IPS DF 6.9 (cell line): ENCODE measurements at regions not wholly inside any gene's neighbourhood (a gene's known extent, or its start where the extent isn't known, plus 50 kb on each side); places are given as distances from the start of the nearest gene placed in this dataset.

ENCODE experiments used
- DNase-seq: peaks from one replicate; pipeline ENCODE4 v3.0.0-alpha.2; 2013; ENCODE audit warnings: low read depth, low spot score
- H3K27ac ChIP-seq: one replicate; pipeline ENCODE4 v1.5.1; 2013; ENCODE audit warnings: low read length, control low read depth
- H3K27me3 ChIP-seq: 2 replicates; pipeline ENCODE4 v1.6.1; 2013; ENCODE audit warnings: mild to moderate bottlenecking, low read length; ENCODE audit not compliant: control insufficient read depth, insufficient read depth
- H3K36me3 ChIP-seq: 2 replicates; pipeline ENCODE4 v1.6.1; 2013; ENCODE audit warnings: low read length; ENCODE audit not compliant: control insufficient read depth, insufficient read depth
- H3K4me1 ChIP-seq: 2 replicates; pipeline ENCODE4 v1.6.1; 2013; ENCODE audit warnings: low read length; ENCODE audit not compliant: control insufficient read depth, insufficient read depth
- H3K4me3 ChIP-seq: 2 replicates; pipeline ENCODE4 v1.5.1; 2013; ENCODE audit warnings: mild to moderate bottlenecking, low read length
- H3K9me3 ChIP-seq: 2 replicates; pipeline ENCODE4 v1.6.1; 2013; ENCODE audit warnings: low read length, inconsistent platforms; ENCODE audit not compliant: control insufficient read depth, insufficient read depth
- WGBS: extraction: QIAGEN DNeasy Blood & Tissue Kit; methylation state at CpG from one replicate; pipeline ENCODE4 v1.1.7; 2013; ENCODE audit warnings: mixed read lengths, missing lambda C conversion rate; ENCODE audit not compliant: insufficient read length, insufficient coverage; 5-methylcytosine and 5-hydroxymethylcytosine counted together

DNA sequence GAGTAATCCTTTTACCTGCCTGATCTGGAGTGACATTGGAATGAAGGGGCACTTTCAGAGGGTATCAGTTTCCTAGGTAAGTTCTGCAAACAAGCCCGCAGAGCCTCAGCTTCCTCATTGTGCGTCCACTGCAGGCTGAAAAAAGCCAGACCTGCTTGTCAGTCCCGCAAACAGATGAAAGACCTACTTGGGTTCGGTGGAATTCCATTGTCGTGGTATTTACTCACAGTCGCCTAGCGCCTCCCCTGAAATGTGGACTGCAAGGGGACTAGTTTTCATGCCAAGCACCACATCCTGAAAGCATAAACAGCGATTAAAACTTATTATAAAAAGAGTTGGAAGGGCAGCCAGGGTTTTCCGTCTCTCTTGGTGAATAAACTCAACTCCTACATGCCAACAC lies 121.5 kb downstream of the PAX1 start:
- H3K27me3 ChIP-seq: no peaks in the 10 kb centered on the region
- DNase-seq: no peak
- H3K9me3 ChIP-seq: no peaks in the 10 kb centered on the region
- no peaks in the 10 kb centered on the region for H3K36me3 ChIP-seq
- WGBS: no CpG with 5 or more reads among the region's 9 CpGs
- peaks cover 3% of the 10 kb centered on the region; the same call in 1 of the 2 replicates for H3K4me1 ChIP-seq
- no peak overlapping the region for H3K27ac ChIP-seq
- no peak overlapping the region for H3K4me3 ChIP-seq

DNA sequence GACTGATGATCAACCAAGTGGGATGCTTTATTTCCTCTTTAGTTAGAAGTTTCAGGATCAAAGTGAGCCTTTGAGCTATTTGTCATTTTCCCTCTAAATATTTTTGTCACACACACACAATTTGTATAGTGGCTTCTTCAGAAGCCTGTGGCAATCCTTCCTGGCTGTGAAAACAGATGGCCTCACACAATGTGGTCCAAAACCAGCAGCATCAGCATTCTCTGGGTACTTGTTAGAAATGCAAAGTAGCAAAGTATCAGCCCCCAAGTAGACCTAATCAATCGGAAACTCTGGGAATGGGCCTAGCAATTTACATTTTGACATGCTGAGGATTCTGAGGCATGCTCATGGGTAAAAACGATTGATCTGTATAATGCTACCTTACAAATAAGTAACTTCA lies 115.9 kb downstream of the PAX1 start:
- Histone ChIP-seq H3K36me3 (no peaks in the 10 kb centered on the region), H3K4me1 (no peaks in the 10 kb centered on the region), H3K27me3 (no peaks in the 10 kb centered on the region), H3K27ac (no peak overlapping the region), H3K9me3 (no peaks in the 10 kb centered on the region), H3K4me3 (no peak overlapping the region)
- no CpG with 5 or more reads among the region's 2 CpGs for WGBS
- DNase-seq: no peak

DNA sequence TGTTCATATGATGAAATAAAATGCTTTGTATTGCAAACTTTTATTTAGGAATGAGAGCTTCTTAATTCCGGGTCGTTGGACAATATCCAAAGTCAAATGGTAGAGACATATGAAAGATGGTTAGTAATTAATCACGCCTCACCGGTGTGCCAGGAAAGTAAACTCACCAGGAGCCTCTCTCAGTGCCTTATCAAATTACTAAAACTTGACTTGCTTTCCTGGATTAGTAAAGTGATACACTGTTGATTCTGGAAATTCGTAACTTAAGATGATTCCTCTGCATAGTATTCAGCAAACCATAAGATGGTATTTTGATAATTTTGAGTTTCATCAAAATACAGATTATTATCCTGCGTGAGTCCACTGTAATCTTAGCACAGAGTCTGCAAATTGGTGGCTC lies 115.2 kb downstream of the PAX1 start:
- no peak overlapping the region for H3K27ac ChIP-seq
- no peaks in the 10 kb centered on the region for H3K4me1 ChIP-seq
- no peak for DNase-seq
- WGBS: no CpG with 5 or more reads among the region's 6 CpGs
- H3K27me3 ChIP-seq: no peaks in the 10 kb centered on the region
- H3K4me3 ChIP-seq: no peak overlapping the region
- H3K9me3 ChIP-seq: no peaks in the 10 kb centered on the region
- H3K36me3 ChIP-seq: no peaks in the 10 kb centered on the region

DNA sequence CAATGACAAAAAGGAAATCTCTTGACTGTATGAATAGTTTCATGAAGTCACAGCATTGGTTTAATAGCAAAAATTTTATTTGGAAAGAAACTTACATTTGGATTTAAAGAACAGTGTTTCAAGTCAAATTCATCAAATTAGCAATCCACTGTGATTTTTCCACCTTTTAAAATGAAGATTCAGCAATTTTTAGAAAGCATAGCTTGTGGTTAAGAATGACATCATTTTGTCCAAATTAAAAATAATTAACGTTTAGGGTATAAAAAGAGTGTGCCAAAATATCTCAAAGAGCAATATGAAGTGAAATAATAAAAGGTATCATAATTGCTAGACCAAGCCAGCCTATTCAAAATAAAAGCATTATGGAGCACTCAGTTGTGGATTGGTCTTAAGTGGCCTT lies 114.6 kb downstream of the PAX1 start:
- no peaks in the 10 kb centered on the region for H3K4me1 ChIP-seq
- no peaks in the 10 kb centered on the region for H3K9me3 ChIP-seq
- H3K36me3 ChIP-seq: no peaks in the 10 kb centered on the region
- DNase-seq: no peak
- no peaks in the 10 kb centered on the region for H3K27me3 ChIP-seq
- H3K4me3 ChIP-seq: no peak overlapping the region
- no CpG with 5 or more reads among the region's 1 CpG for WGBS
- H3K27ac ChIP-seq: no peak overlapping the region

DNA sequence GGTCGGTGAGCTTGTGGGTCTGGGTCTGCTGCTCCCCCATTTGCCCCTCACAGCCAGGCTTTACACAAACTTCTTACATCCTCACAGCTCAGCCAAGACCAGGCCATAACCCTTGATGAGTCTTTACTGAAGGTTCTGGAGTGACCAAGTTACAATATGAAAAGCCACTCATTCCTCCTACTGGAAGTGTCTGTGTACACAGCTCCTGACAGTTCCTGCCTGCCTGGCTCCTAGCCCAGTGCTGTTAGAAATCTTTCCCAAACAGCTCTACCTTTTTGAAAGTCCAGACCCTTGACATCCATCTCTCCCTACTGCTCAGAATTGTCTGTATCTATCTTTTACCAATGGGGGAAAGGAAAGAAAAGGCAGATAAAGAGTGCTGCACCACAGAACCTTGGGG lies 106.9 kb downstream of the PAX1 start:
- Histone ChIP-seq H3K27me3 (no peaks in the 10 kb centered on the region), H3K27ac (no peak overlapping the region)

DNA sequence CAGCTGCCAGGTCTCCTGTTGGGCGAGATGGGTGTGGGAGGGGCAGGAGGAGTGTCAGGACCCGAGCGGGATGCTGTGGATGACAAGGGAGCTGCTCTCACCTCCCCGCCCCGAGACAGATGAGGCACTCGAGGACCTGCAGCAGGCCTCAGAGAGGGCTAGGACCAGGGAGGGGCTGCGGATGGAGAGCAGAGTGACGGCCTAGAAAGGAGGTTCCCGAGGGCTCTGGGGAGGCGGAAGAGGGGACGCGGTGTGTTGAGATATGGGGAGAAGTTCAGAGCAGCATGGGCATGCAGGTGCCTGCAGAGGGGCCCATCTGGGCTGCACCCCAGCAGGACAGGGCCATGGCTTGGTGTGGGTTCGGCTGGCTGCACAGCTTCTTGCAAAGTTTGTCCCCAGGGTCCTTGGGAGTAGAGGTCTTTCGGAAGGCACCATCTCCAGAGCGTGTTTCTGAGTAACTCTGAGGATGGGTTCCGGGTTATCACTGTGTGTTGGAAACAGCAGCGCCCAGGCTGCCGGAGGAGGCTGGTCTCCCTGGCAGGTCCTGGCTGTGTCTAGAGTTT lies 104.6 kb downstream of the PAX1 start:
- no peak for DNase-seq
- H3K36me3 ChIP-seq: no peaks in the 10 kb centered on the region
- no peak overlapping the region for H3K4me3 ChIP-seq
- H3K27ac ChIP-seq: no peak overlapping the region
- no CpG with 5 or more reads among the region's 18 CpGs for WGBS
- no peaks in the 10 kb centered on the region for H3K27me3 ChIP-seq
- no peaks in the 10 kb centered on the region for H3K4me1 ChIP-seq
- H3K9me3 ChIP-seq: no peaks in the 10 kb centered on the region

More for the DNA sequence above, 106.9 kb downstream of the PAX1 start:
- no peaks in the 10 kb centered on the region for H3K4me1 ChIP-seq
- no peak for DNase-seq
- no peak overlapping the region for H3K4me3 ChIP-seq
- no peaks in the 10 kb centered on the region for H3K9me3 ChIP-seq
- no CpG with 5 or more reads among the region's 1 CpG for WGBS
- H3K36me3 ChIP-seq: no peaks in the 10 kb centered on the region

DNA sequence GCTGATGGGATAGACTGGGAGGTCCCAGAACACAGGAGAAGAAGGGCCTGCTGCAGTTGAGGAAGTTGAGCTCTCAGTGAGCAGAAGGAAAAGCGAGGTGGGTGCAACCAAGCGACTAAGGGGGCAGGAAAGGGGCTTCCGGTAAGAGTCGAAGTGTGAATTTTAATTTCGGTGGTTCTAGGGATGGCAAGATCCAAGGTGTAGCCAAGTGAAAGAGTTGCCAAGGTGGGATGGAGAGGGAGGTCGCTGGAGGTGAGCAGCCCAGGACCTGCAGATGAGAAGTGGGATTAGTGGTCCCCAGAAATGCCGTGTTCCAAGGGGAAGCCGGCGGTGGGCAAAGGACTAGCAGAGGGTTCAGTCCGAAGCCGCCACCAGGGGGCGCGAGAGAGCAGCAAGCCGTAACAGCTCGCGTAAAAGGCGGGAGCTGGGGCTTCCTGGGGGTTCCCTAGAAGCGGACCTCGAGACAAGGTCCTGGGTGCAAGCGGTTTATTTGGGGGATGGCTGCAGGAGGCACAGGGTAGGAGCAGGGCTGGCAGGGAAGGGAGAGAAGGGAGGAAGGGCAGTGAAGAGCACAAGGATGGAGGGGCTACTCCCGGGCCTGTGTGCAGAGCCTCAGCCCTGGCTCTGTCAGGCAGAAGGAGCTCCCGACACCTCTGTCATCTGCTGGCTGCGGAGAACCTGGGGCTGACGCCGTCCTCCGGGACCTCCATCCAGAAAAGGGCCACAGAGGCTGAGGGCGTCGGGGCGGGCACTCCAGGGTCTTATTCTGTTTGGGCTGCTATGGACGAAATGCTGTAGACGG lies 103.6 kb downstream of the PAX1 start:
- DNase-seq: peak; percentile 54
- no peaks in the 10 kb centered on the region for H3K4me1 ChIP-seq
- H3K9me3 ChIP-seq: no peaks in the 10 kb centered on the region
- H3K27ac ChIP-seq: no peak overlapping the region
- no peaks in the 10 kb centered on the region for H3K36me3 ChIP-seq
- no peak overlapping the region for H3K4me3 ChIP-seq
- no peaks in the 10 kb centered on the region for H3K27me3 ChIP-seq
- WGBS: no CpG with 5 or more reads among the region's 31 CpGs

DNA sequence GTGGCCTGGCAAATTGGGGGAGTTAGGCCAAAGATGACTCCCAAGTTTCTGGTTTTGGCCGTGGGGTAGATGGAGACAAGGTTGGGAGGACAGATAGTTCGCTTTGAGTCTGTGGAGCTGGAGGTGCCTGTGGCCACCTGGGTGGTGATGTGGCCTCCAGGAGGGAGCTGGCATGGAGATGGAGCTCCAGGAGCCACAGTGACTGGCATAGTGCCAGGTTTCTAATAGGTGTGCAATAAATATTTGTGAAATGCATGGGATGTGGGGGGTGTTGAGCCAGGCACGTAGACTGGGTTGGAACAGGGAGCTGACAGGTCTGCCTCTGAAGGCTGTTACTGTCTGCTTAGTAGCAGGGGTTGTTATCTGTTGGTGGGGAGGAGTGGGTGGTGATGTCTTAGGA lies 102.7 kb downstream of the PAX1 start:
- H3K27ac ChIP-seq: no peak overlapping the region
- no peak overlapping the region for H3K4me3 ChIP-seq
- WGBS: no CpG with 5 or more reads among the region's 3 CpGs
- no peak for DNase-seq
- no peaks in the 10 kb centered on the region for H3K27me3 ChIP-seq
- H3K36me3 ChIP-seq: no peaks in the 10 kb centered on the region
- H3K9me3 ChIP-seq: no peaks in the 10 kb centered on the region
- no peaks in the 10 kb centered on the region for H3K4me1 ChIP-seq

DNA sequence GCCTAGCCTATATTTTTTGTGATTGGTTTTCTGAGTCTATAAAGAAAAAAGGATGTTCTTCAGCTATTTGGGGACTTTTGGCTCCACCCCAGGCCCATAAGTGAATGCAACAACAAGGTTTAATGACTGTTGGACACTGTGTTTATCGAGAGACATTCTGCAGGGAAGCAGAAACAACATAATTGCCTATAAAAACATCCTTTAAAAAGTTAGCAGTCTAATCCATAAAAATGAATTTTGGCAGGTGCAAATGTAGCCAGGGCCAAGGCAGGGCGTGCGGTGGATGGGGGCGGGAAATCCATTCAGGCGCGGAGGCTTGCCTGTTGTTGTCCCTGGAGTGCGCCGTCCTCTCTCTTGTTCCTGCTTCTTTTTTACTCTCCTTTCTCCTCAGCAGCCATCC lies 99.3 kb downstream of the PAX1 start:
- H3K27me3 ChIP-seq: no peaks in the 10 kb centered on the region
- H3K36me3 ChIP-seq: no peaks in the 10 kb centered on the region
- no peak overlapping the region for H3K27ac ChIP-seq
- no peak for DNase-seq
- WGBS: no CpG with 5 or more reads among the region's 8 CpGs
- H3K4me1 ChIP-seq: no peaks in the 10 kb centered on the region
- no peak overlapping the region for H3K4me3 ChIP-seq
- no peaks in the 10 kb centered on the region for H3K9me3 ChIP-seq

DNA sequence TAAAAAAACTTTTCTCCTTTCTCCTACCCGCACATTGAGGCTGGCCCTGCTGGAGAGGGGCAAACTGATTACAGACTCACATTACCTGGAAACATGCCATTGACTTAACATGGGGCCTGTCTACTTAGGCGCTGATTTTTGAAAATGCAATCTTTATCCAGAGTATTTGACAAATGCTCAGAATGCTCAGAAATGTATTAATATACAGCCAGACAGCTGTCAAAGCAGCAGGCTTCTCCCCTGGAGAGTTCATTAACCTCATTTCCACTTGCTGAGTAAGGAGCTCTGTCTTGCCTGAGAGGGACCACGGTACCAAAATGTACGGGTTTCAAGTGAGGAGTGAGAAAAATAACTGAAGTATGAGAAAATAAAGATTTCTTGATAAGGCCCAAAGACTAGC lies 95.7 kb downstream of the PAX1 start:
- Histone ChIP-seq H3K36me3 (no peaks in the 10 kb centered on the region), H3K4me3 (no peak overlapping the region), H3K27ac (no peak overlapping the region), H3K9me3 (no peaks in the 10 kb centered on the region), H3K27me3 (no peaks in the 10 kb centered on the region), H3K4me1 (no peaks in the 10 kb centered on the region)
- no peak for DNase-seq
- no CpG with 5 or more reads among the region's 4 CpGs for WGBS

DNA sequence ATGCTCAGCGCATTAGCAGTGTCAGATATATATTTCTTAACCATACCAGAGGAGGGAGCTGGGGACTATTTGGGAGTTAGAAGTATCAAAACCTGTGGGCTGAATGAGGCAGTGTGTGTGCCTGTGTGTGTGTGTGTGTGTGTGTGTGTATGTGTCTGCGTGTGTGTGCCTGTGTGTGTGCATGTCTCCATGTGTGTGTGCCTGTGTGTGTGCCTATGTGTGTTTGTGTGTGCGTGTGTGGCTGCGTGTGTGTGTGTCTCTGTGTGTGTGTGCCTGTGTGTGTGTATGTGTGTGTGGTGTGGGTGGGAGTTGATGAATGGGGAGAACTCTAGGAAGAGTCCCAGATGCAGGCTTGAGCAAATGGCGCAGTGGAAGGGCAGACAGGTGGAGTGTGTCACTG lies 92.9 kb downstream of the PAX1 start:
- WGBS: no CpG with 5 or more reads among the region's 5 CpGs
- Histone ChIP-seq H3K4me1 (no peaks in the 10 kb centered on the region), H3K36me3 (no peaks in the 10 kb centered on the region), H3K27me3 (no peaks in the 10 kb centered on the region), H3K4me3 (no peak overlapping the region), H3K27ac (no peak overlapping the region), H3K9me3 (no peaks in the 10 kb centered on the region)
- DNase-seq: no peak
